GM10266 (cell line): ENCODE measurements at regions not wholly inside any gene's neighbourhood (a gene's known extent, or its start where the extent isn't known, plus 50 kb on each side); places are given as distances from the start of the nearest gene placed in this dataset.

ENCODE experiments used
- DNase-seq: peaks from one replicate; pipeline ENCODE4 v3.0.0; 2012; ENCODE audit errors: extremely low spot score
- TF ChIP-seq, protein P1 (sequence below): IDR thresholded peaks from 2 replicates; pipeline ENCODE4 v1.5.1; 2012; ENCODE audit warnings: mild to moderate bottlenecking, low read depth; ENCODE audit not compliant: control insufficient read depth, insufficient read depth; ENCODE audit errors: missing control alignments

DNA sequence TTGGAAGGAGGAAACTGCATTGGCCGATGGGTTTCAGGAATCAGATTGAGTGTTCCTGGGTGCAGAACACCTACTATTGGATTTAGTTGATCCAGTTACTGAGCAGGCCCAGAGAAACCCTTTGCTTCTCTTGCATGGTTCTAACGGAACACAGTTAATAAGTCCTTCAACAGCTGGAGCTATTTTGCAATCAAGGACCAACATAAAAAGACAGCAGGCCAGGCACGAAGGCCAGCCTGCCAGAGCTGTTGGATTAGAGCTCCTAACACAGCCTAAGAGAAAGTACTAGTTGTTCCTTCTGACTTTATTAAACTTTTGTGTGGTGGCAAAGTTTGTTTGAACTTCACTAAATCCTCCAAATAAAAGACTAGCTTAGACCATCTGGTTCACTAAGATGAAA lies 148.0 kb upstream of the LMO4 start:
- DNase-seq = no peak
- TF ChIP-seq, protein P1, sequence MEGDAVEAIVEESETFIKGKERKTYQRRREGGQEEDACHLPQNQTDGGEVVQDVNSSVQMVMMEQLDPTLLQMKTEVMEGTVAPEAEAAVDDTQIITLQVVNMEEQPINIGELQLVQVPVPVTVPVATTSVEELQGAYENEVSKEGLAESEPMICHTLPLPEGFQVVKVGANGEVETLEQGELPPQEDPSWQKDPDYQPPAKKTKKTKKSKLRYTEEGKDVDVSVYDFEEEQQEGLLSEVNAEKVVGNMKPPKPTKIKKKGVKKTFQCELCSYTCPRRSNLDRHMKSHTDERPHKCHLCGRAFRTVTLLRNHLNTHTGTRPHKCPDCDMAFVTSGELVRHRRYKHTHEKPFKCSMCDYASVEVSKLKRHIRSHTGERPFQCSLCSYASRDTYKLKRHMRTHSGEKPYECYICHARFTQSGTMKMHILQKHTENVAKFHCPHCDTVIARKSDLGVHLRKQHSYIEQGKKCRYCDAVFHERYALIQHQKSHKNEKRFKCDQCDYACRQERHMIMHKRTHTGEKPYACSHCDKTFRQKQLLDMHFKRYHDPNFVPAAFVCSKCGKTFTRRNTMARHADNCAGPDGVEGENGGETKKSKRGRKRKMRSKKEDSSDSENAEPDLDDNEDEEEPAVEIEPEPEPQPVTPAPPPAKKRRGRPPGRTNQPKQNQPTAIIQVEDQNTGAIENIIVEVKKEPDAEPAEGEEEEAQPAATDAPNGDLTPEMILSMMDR = no peak

DNA sequence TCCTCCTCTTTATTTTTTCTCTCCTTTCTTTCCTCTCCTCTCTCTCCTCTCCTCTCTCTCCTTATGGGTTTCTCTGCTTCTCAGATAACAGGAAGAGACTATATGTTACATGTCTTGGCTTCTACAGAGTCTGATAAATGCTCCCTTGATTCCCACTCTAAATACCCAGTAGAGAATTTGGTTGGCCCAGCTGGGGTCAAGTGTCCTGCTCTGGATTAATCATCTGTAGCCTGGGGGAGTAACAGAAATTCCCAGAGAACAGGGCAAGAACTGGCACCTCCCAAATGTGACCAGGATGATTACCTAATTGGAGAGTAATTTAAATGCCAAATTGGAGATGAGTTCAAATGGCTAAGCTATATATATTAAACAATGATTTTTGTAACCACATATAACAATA lies 146.1 kb upstream of the LMO4 start:
- TF ChIP-seq, protein P1 = no peak
- DNase-seq = no peak

DNA sequence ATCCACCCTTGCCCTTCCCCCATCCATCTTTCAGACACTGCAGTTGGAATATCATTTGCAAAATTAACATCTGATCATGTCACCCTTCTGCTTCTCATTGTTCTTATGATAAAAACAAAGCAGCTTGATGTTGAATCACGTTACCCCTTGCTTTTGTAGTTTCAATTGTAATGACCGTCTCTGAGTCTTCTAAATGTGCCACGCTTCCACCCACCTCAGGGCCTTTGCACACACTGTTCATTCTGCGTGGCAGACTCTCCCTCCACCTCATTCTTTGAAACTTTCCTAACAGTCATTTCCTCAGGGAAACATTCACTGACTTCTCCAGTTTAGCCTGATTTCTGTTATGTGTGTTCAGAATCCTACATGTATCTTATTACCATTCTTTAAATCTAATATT lies 143.6 kb upstream of the LMO4 start:
- TF ChIP-seq, protein P1 = no peak
- no peak for DNase-seq

DNA sequence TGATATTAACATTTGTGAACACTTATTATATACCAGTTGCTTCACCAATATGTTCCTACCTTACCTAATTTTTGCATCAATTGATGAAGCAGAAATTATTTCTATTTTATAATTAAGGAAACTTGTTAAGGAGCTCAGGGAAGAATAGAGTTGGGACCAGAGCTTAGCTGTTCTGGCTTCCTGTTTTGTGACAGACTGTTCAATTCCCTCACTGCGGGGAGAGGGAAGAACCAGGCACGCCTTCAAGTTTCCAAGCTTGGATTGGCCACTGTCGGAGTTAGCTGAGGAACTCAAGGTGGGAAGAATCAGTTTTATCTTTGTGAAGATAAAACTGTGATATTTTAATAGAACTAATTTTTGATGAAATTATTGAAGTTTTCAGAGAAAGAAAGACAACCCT lies 142.3 kb upstream of the LMO4 start:
- no peak for DNase-seq
- TF ChIP-seq, protein P1 = no peak

DNA sequence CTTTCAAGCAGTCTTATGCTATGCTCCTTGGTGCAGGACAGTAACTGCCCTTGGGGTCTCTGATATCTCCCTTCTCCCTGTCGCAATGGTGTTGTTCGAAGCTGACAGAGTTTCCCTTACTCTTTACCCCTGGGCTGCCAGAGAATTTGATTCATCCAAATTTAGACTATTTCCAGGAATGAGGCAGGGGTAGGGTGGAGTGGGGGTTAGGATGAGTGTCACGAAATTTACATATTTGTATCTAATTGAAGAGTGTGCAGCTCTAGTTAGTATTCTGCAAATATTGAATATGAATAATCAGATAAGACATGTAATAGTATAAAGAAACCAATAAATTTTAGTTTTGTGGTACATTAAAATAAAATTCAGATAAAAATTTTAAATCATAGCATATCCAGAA lies 140.0 kb upstream of the LMO4 start:
- TF ChIP-seq, protein P1 = no peak

DNA sequence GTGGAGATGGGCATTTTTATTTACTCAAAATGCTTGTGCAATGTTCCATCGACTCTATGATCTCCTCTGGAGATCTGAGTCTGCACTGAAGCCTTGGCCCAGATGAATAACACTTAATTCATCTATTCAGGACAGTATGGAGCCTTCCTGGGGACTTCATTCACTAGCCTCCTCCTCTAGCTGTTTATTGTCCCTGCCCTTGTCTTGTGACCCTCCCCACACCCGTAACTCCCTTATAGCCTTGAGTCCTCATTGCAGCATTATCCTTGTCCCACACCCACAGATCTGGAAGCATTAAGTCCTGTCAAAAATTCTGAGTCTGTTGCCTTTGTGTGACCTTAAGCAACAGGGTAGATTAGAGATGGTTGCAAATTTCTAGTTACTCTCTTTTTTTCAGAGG lies 138.3 kb upstream of the LMO4 start:
- TF ChIP-seq, protein P1 = no peak

More for the DNA sequence above, 140.0 kb upstream of the LMO4 start:
- no peak for DNase-seq

DNA sequence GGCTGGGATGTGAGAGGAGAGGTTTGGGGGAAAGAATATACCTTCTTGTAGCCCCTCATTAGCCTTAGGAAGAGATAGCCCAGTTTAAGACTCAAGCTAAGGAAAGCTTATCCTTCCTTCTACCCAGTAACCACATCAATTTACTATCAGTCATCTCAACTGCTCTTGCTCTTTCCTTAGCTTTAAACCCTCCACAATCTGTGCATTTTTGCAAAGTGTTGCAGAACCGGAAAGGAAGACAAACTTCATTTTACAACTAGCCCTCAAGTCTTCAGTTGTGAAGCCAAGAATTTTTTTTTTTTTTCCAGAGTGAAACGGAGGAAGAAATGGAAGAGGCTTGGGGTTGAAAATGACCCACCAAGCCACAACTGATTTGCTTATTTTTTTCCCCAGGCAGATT lies 137.0 kb upstream of the LMO4 start:
- DNase-seq = no peak
- TF ChIP-seq, protein P1 = no peak

More for the DNA sequence above, 138.3 kb upstream of the LMO4 start:
- DNase-seq = no peak

DNA sequence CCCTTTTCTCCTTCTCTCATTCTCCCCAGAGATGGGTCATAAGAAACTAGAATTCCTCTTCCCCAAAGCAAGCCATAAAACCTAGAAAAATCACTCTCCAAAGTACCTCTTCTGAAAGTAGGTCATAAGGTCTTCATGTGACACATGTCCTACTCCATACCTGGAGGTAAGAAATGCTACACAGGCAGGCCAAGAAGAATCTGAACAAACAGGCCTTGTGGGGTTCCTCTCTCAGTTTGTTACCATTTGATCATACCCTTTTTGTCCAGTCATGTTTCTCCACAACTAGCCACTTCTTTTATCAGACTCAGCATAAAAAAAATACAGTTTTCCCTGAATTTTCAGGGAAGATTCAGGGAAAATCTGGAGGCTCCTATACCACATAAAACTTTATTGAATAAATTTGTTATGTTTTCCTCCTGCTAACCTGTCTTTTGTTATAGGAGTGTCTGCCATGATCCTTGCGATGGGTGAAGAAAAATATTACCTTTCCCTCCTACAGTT lies 134.4 kb upstream of the LMO4 start:
- TF ChIP-seq, protein P1 = no peak
- DNase-seq = no peak
